D721Med (cell line): ENCODE measurements at regions not wholly inside any gene's neighbourhood (a gene's known extent, or its start where the extent isn't known, plus 50 kb on each side); places are given as distances from the start of the nearest gene placed in this dataset.

ENCODE experiments used
- DNase-seq: peaks from one replicate; pipeline ENCODE4 v3.0.0; 2011; ENCODE audit warnings: low spot score; ENCODE audit not compliant: insufficient read length
- FAIRE-seq: peaks from 2 replicates; lab custom pipeline; 2011; peaks lifted over from hg19 to GRCh38; lab: Jason Lieb, UNC
- CTCF ChIP-seq: IDR thresholded peaks from 2 replicates; pipeline ENCODE4 v1.5.1; 2012; ENCODE audit warnings: mild to moderate bottlenecking, control low read depth; ENCODE audit not compliant: insufficient read depth; ENCODE audit errors: missing control alignments

GRCh38 chr14:28870033-28870564 is 103.5 kb downstream of the FOXG1 start:
- FAIRE-seq (no peak), DNase-seq (no peak)
- TF ChIP-seq CTCF = no peak

GRCh38 chr14:28875934-28876571 is 109.5 kb downstream of the FOXG1 start:
- DNase-seq = no peak
- FAIRE-seq = no peak
- no peak for TF ChIP-seq CTCF

- peak; percentile 79 for FAIRE-seq
- no peak for TF ChIP-seq CTCF
- DNase-seq = no peak
These were observed 110.0 kb downstream of the FOXG1 start for GRCh38 chr14:28876572-28876945.

GRCh38 chr14:28877923-28878322 is 111.3 kb downstream of the FOXG1 start:
- no peak for DNase-seq
- no peak for FAIRE-seq

GRCh38 chr14:28879573-28879996 is 113.0 kb downstream of the FOXG1 start:
- no peak for TF ChIP-seq CTCF
- FAIRE-seq (no peak), DNase-seq (no peak)

More at GRCh38 chr14:28877923-28878322, 111.3 kb downstream of the FOXG1 start:
- TF ChIP-seq CTCF = no peak

GRCh38 chr14:28886940-28887339 is 120.4 kb downstream of the FOXG1 start:
- FAIRE-seq = no peak
- TF ChIP-seq CTCF = no peak

GRCh38 chr14:28895389-28895788 is 128.8 kb downstream of the FOXG1 start:
- DNase-seq (no peak), FAIRE-seq (no peak)
- TF ChIP-seq CTCF = no peak

More at GRCh38 chr14:28886940-28887339, 120.4 kb downstream of the FOXG1 start:
- no peak for DNase-seq
